Mesendoderm (in vitro differentiated cells): ENCODE measurements at regions not wholly inside any gene's neighbourhood (a gene's known extent, or its start where the extent isn't known, plus 50 kb on each side); places are given as distances from the start of the nearest gene placed in this dataset.
"Not testable (repeated sequence)": the region's sequence is repeated elsewhere in the genome, so short reads cannot be mapped to it uniquely, and the experiment has no call there.

Experiments
- DNase-seq: peaks from one replicate; pipeline ENCODE4 v3.0.0; 2013
- H2AK5ac ChIP-seq: 2 replicates; pipeline ENCODE4 v1.6.1; 2013; ENCODE audit warnings: low read length, inconsistent platforms
- H2BK120ac ChIP-seq: 2 replicates; pipeline ENCODE4 v1.6.1; 2013; ENCODE audit warnings: low read depth, mild to moderate bottlenecking, low read length, moderate library complexity, mixed read lengths
- H2BK15ac ChIP-seq: replicated peaks from 2 replicates; pipeline ENCODE4 v1.6.1; 2013; ENCODE audit warnings: low read depth, mild to moderate bottlenecking, moderate library complexity
- H2BK5ac ChIP-seq: 2 replicates; pipeline ENCODE4 v1.6.1; 2013; ENCODE audit warnings: low read length, inconsistent platforms
- H3K18ac ChIP-seq: 2 replicates; pipeline ENCODE4 v1.6.1; 2013; ENCODE audit warnings: mild to moderate bottlenecking, low read length, mixed read lengths
- H3K23ac ChIP-seq: one replicate; pipeline ENCODE4 v1.6.1; 2013; ENCODE audit warnings: low read length
- H3K27ac ChIP-seq: 2 replicates; pipeline ENCODE4 v1.5.1; 2013; ENCODE audit warnings: low read depth, mild to moderate bottlenecking, inconsistent platforms, low read length, moderate library complexity
- H3K27me3 ChIP-seq: 2 replicates; pipeline ENCODE4 v1.6.1; 2013; ENCODE audit warnings: low read length, control low read depth, mild to moderate bottlenecking, inconsistent platforms; ENCODE audit not compliant: insufficient read depth, poor library complexity
- H3K36me3 ChIP-seq: 2 replicates; pipeline ENCODE4 v1.6.1; 2013; ENCODE audit warnings: low read length, inconsistent platforms; ENCODE audit not compliant: control insufficient read depth, insufficient read depth
- H3K4ac ChIP-seq: one replicate; pipeline ENCODE4 v1.6.1; 2013; ENCODE audit warnings: low read depth, mild to moderate bottlenecking, low read length, moderate library complexity
- H3K4me1 ChIP-seq: 2 replicates; pipeline ENCODE4 v1.6.1; 2013; ENCODE audit warnings: low read depth, low read length, inconsistent platforms; ENCODE audit not compliant: control insufficient read depth
- H3K4me2 ChIP-seq: 2 replicates; pipeline ENCODE4 v1.6.1; 2013; ENCODE audit warnings: low read length
- H3K4me3 ChIP-seq: 2 replicates; pipeline ENCODE4 v1.5.1; 2013; ENCODE audit warnings: mild to moderate bottlenecking, low read length
- H3K56ac ChIP-seq: one replicate; pipeline ENCODE4 v1.6.1; 2013; ENCODE audit warnings: low read length
- H3K79me1 ChIP-seq: 2 replicates; pipeline ENCODE4 v1.6.1; 2013; ENCODE audit warnings: low read length, inconsistent platforms
- H3K79me2 ChIP-seq: 2 replicates; pipeline ENCODE4 v1.6.1; 2013; ENCODE audit warnings: mild to moderate bottlenecking, low read length; ENCODE audit not compliant: control insufficient read depth, insufficient read depth
- H3K9ac ChIP-seq: 2 replicates; pipeline ENCODE4 v1.6.1; 2013; ENCODE audit warnings: low read length, inconsistent platforms
- H4K5ac ChIP-seq: one replicate; pipeline ENCODE4 v1.6.1; 2013; ENCODE audit warnings: low read length
- H4K8ac ChIP-seq: one replicate; pipeline ENCODE4 v1.6.1; 2013; ENCODE audit warnings: low read depth, mild to moderate bottlenecking, control low read depth, low read length, moderate library complexity
- WGBS: extraction: QIAGEN DNeasy Blood & Tissue Kit; methylation state at CpG from one replicate; pipeline ENCODE4 v1.1.7; 2013; ENCODE audit warnings: low lambda C conversion rate, missing lambda C conversion rate; ENCODE audit not compliant: insufficient coverage; ENCODE audit errors: extremely low coverage; 5-methylcytosine and 5-hydroxymethylcytosine counted together

GRCh38 chr5:102688581-102689342, 66.3 kb upstream of the PAM start:
- not testable (repeated sequence) for H3K36me3 ChIP-seq, H2AK5ac ChIP-seq, H2BK120ac ChIP-seq, H3K4ac ChIP-seq, H4K5ac ChIP-seq, H3K23ac ChIP-seq, H3K4me1 ChIP-seq, H3K27me3 ChIP-seq, H3K56ac ChIP-seq, DNase-seq, H3K4me2 ChIP-seq, H3K79me1 ChIP-seq, H2BK5ac ChIP-seq, H3K9ac ChIP-seq, H3K18ac ChIP-seq, H3K27ac ChIP-seq, H3K79me2 ChIP-seq, H3K4me3 ChIP-seq, H2BK15ac ChIP-seq, H4K8ac ChIP-seq
- no CpG with 5 or more reads among the region's 14 CpGs for WGBS

- Histone ChIP-seq H3K4me1 (no peaks in the 10 kb centered on the region), H2AK5ac (no peak overlapping the region), H4K5ac (no peak overlapping the region), H3K79me1 (no peaks in the 10 kb centered on the region), H2BK120ac (no peak overlapping the region), H3K27ac (no peak overlapping the region), H3K27me3 (no peaks in the 10 kb centered on the region), H3K4ac (no peak overlapping the region), H4K8ac (no peak overlapping the region), H3K56ac (no peak overlapping the region), H3K79me2 (no peaks in the 10 kb centered on the region), H2BK15ac (no peak overlapping the region), H3K9ac (no peak overlapping the region), H3K4me2 (no peak overlapping the region), H3K18ac (no peak overlapping the region), H2BK5ac (no peak overlapping the region), H3K36me3 (no peaks in the 10 kb centered on the region), H3K4me3 (no peak overlapping the region), H3K23ac (no peak overlapping the region)
- DNase-seq = no peak
- WGBS = no CpG with 5 or more reads among the region's 2 CpGs
These were observed 64.2 kb upstream of the PAM start for GRCh38 chr5:102690910-102691309.

- no peak overlapping the region for H3K4me2 ChIP-seq
- no peak overlapping the region for H3K56ac ChIP-seq
- no peak overlapping the region for H3K27ac ChIP-seq
These were observed 63.7 kb upstream of the PAM start for GRCh38 chr5:102691434-102691833.

GRCh38 chr5:102700120-102700831, 54.8 kb upstream of the PAM start:
- Histone ChIP-seq H3K4me2 (no peak overlapping the region), H2BK120ac (no peak overlapping the region), H3K56ac (no peak overlapping the region), H4K5ac (no peak overlapping the region), H3K4me1 (no peaks in the 10 kb centered on the region), H3K36me3 (no peaks in the 10 kb centered on the region), H3K4ac (no peak overlapping the region), H3K27ac (no peak overlapping the region), H3K79me2 (no peaks in the 10 kb centered on the region), H3K27me3 (no peaks in the 10 kb centered on the region), H3K4me3 (no peak overlapping the region), H2AK5ac (no peak overlapping the region), H4K8ac (no peak overlapping the region), H3K9ac (no peak overlapping the region), H2BK15ac (no peak overlapping the region), H3K79me1 (no peaks in the 10 kb centered on the region), H2BK5ac (no peak overlapping the region), H3K18ac (no peak overlapping the region), H3K23ac (no peak overlapping the region)
- DNase-seq = no peak
- WGBS = no CpG with 5 or more reads among the region's 1 CpG

More at GRCh38 chr5:102691434-102691833, 63.7 kb upstream of the PAM start:
- no peak overlapping the region for H2BK5ac ChIP-seq
- H3K27me3 ChIP-seq = no peaks in the 10 kb centered on the region
- H3K36me3 ChIP-seq = no peaks in the 10 kb centered on the region
- H3K4me3 ChIP-seq = no peak overlapping the region
- H4K5ac ChIP-seq = no peak overlapping the region
- no peak overlapping the region for H3K18ac ChIP-seq
- H4K8ac ChIP-seq = no peak overlapping the region
- no peaks in the 10 kb centered on the region for H3K4me1 ChIP-seq
- no peaks in the 10 kb centered on the region for H3K79me2 ChIP-seq
- DNase-seq = no peak
- H3K9ac ChIP-seq = no peak overlapping the region
- no peak overlapping the region for H2BK120ac ChIP-seq
- H2AK5ac ChIP-seq = no peak overlapping the region
- H3K23ac ChIP-seq = no peak overlapping the region
- no peaks in the 10 kb centered on the region for H3K79me1 ChIP-seq
- WGBS = no CpG with 5 or more reads among the region's 1 CpG
- H3K4ac ChIP-seq = no peak overlapping the region
- H2BK15ac ChIP-seq = no peak overlapping the region

GRCh38 chr5:102700916-102701315, 54.2 kb upstream of the PAM start:
- H2AK5ac ChIP-seq = no peak overlapping the region
- no peaks in the 10 kb centered on the region for H3K27me3 ChIP-seq
- no peak for DNase-seq
- H3K4me1 ChIP-seq = no peaks in the 10 kb centered on the region
- H3K18ac ChIP-seq = no peak overlapping the region
- no peak overlapping the region for H3K23ac ChIP-seq
- no peak overlapping the region for H2BK5ac ChIP-seq
- H3K79me2 ChIP-seq = no peaks in the 10 kb centered on the region
- no peak overlapping the region for H3K27ac ChIP-seq
- no peak overlapping the region for H3K9ac ChIP-seq
- no peak overlapping the region for H2BK120ac ChIP-seq
- no CpG with 5 or more reads among the region's 2 CpGs for WGBS
- no peak overlapping the region for H2BK15ac ChIP-seq
- H3K36me3 ChIP-seq = no peaks in the 10 kb centered on the region
- no peak overlapping the region for H4K8ac ChIP-seq
- H3K79me1 ChIP-seq = no peaks in the 10 kb centered on the region
- H3K4ac ChIP-seq = no peak overlapping the region
- no peak overlapping the region for H3K4me3 ChIP-seq
- H3K56ac ChIP-seq = no peak overlapping the region
- H3K4me2 ChIP-seq = no peak overlapping the region
- no peak overlapping the region for H4K5ac ChIP-seq
